HepG2 (cell line): ENCODE measurements at regions not wholly inside any gene's neighbourhood (a gene's known extent, or its start where the extent isn't known, plus 50 kb on each side); places are given as distances from the start of the nearest gene placed in this dataset.

Experiments
- ATAC-seq: fragments of 200-7000 bp; cut with Tn5 transposase; 3 replicates; pipeline ENCODE4 v1.9.1; 2020; ENCODE audit warnings: mild to moderate bottlenecking, moderate library complexity
- BruUV-seq: library from RNA; stranded (reverse); fragments of 400-500 nt; replicated peaks from 2 replicates; lab custom pipeline; 2021; lab: Mats Ljungman, UMichigan
- CTCF ChIA-PET: fragments of 300-600 bp; formaldehyde crosslinking; extraction: SDS; loops from one replicate; lab custom pipeline; 2021; ENCODE audit warnings: low total read pairs, inconsistent platforms, low intra/inter-chr PET ratio; lab: Yijun Ruan, JAX
- POLR2A ChIA-PET: fragments of 350-600 bp; sonication (Branson Sonifier 250); formaldehyde crosslinking; loops from one replicate; lab custom pipeline; 2020; ENCODE audit warnings: antibody characterized with exemption, inconsistent platforms; lab: Yijun Ruan, JAX
- DNase-seq: peaks from one replicate; pipeline ENCODE4 v3.0.0-alpha.2; 2015; ENCODE audit warnings: low spot score
- FAIRE-seq: peaks from 3 replicates; lab custom pipeline; 2011; peaks lifted over from hg19 to GRCh38; lab: Jason Lieb, UNC
- H2AFZ ChIP-seq: one replicate; pipeline ENCODE4 v1.6.1; 2011; ENCODE audit warnings: low read length, inconsistent platforms
- H3K27ac ChIP-seq: fragments of 300-600 bp; 3 replicates; pipeline ENCODE4 v1.8.0; 2011; ENCODE audit warnings: mixed run types, mild to moderate bottlenecking, mixed read lengths, low read length, inconsistent platforms; ENCODE audit not compliant: insufficient read depth; ENCODE audit errors: extremely low read length
- H3K27me3 ChIP-seq, 2 experiments: fragments of 200-600 bp in 1 of 2; 2 replicates in 1 of 2; 3 replicates in 1 of 2; pipeline versions ENCODE4 v1.6.0 to v1.8.0; 2011; ENCODE audit warnings: low read length in 2 of 2, mild to moderate bottlenecking in 2 of 2, moderate library complexity in 2 of 2, inconsistent platforms in 1 of 2; ENCODE audit not compliant: insufficient read depth in 2 of 2, control insufficient read depth in 1 of 2
- H3K36me3 ChIP-seq, 2 experiments: fragments of 200-600 bp in 1 of 2; replicated peaks in 1 of 2; 2 replicates in 1 of 2; 3 replicates in 1 of 2; pipeline versions ENCODE4 v1.5.1 to v1.8.0; 2011; ENCODE audit warnings: low read length in 2 of 2, inconsistent platforms in 1 of 2; ENCODE audit not compliant: insufficient read depth in 2 of 2, control insufficient read depth in 1 of 2
- H3K4me1 ChIP-seq: 2 replicates; pipeline ENCODE4 v1.5.1; 2012; ENCODE audit warnings: low read length, inconsistent platforms; ENCODE audit not compliant: insufficient read depth
- H3K4me2 ChIP-seq: 2 replicates; pipeline ENCODE4 v1.6.0; 2011; ENCODE audit warnings: low read depth, low read length, inconsistent platforms
- H3K4me3 ChIP-seq, 3 experiments: fragments of 200-600 bp in 1 of 3; sonication (generic), shearing (Covaris generic) in 1 of 3; replicated peaks in 1 of 3; 2 replicates each; pipeline ENCODE4 v1.5.1; 2011 to 2016; ENCODE audit warnings: low read length in 3 of 3, inconsistent platforms in 2 of 3, low read depth in 2 of 3, mild to moderate bottlenecking in 2 of 3, control low read depth in 1 of 3, mixed read lengths in 1 of 3; ENCODE audit not compliant: insufficient read depth in 1 of 3
- H3K79me2 ChIP-seq: one replicate; pipeline ENCODE4 v1.6.1; 2011; ENCODE audit warnings: low read length, inconsistent platforms; ENCODE audit not compliant: insufficient read depth
- H3K9ac ChIP-seq: 2 replicates; pipeline ENCODE4 v1.6.0; 2011; ENCODE audit warnings: mild to moderate bottlenecking, low read depth, low read length, inconsistent platforms; ENCODE audit not compliant: insufficient read depth
- H3K9me3 ChIP-seq: 2 replicates; pipeline ENCODE4 v1.5.1; 2012; ENCODE audit warnings: mild to moderate bottlenecking, low read length
- H4K20me1 ChIP-seq: 2 replicates; pipeline ENCODE4 v1.6.0; 2011; ENCODE audit warnings: inconsistent platforms, mild to moderate bottlenecking, low read length, moderate library complexity; ENCODE audit not compliant: insufficient read depth
- ATF1 ChIP-seq: IDR thresholded peaks from 2 replicates; pipeline ENCODE4 v1.6.1; 2016; ENCODE audit warnings: mild to moderate bottlenecking, control low read depth
- PAX8 ChIP-seq: sonication (generic); formaldehyde crosslinking; IDR thresholded peaks from 2 replicates; pipeline ENCODE4 v1.8.0; 2022; ENCODE audit warnings: mild to moderate bottlenecking, missing genetic modification reagents, borderline replicate concordance
- SIX1 ChIP-seq: sonication (generic); formaldehyde crosslinking; IDR thresholded peaks from 2 replicates; pipeline ENCODE4 v1.4.0; 2020; ENCODE audit warnings: missing genetic modification reagents, borderline replicate concordance
- SMARCC2 ChIP-seq: fragments of 450-650 bp; IDR thresholded peaks from 2 replicates; pipeline ENCODE4 v1.6.1; 2017; ENCODE audit warnings: antibody characterized with exemption, mild to moderate bottlenecking
- SMC3 ChIP-seq: IDR thresholded peaks from 2 replicates; pipeline ENCODE4 v1.6.1; 2011; ENCODE audit warnings: low read length, improper control_type of control experiment
- STAT6 ChIP-seq: sonication (generic); formaldehyde crosslinking; IDR thresholded peaks from 2 replicates; pipeline ENCODE4 v1.4.0; 2020; ENCODE audit warnings: missing genetic modification reagents, mild to moderate bottlenecking, borderline replicate concordance
- SUZ12 ChIP-seq: fragments of 150-350 bp; IDR thresholded peaks from 2 replicates; pipeline ENCODE4 v1.6.1; 2014; ENCODE audit warnings: low read depth, low read length
- ZFP36 ChIP-seq: fragments of 150-350 bp; IDR thresholded peaks from 2 replicates; pipeline ENCODE4 v1.6.1; 2018; ENCODE audit warnings: borderline replicate concordance, low read length, low read depth; ENCODE audit not compliant: partially characterized antibody
- ZFP90 ChIP-seq: sonication (generic); formaldehyde crosslinking; IDR thresholded peaks from 2 replicates; pipeline ENCODE4 v1.8.0; 2022; ENCODE audit warnings: missing genetic modification reagents, mild to moderate bottlenecking, inconsistent platforms, borderline replicate concordance
- ZSCAN25 ChIP-seq: sonication (generic); formaldehyde crosslinking; IDR thresholded peaks from 2 replicates; pipeline ENCODE4 v1.8.0; 2022; ENCODE audit warnings: mild to moderate bottlenecking, missing genetic modification reagents
- WGBS: methylation state at CpG from one replicate; pipeline ENCODE4 v1.1.6; 2017; ENCODE audit warnings: low lambda C conversion rate; 5-methylcytosine and 5-hydroxymethylcytosine counted together
- in situ Hi-C: cut with HindIII; loops from 2 replicates; pipeline ENCODE4 v1.10.0; 2017; ENCODE audit warnings: low pct_unique_long_range_greater_than_20kb; ENCODE audit not compliant: extremely low pct_ligation_motif_present
- intact Hi-C: fragments of 100-400 bp; cut with micrococcal nuclease; formaldehyde crosslinking; loops from one replicate; pipeline ENCODE4 v1.10.0; 2022; ENCODE audit not compliant: unreplicated experiment
- TF ChIP-seq, protein P1 (sequence below): sonication (generic); formaldehyde crosslinking; IDR thresholded peaks from 2 replicates; pipeline ENCODE4 v1.4.0; 2020; ENCODE audit warnings: missing genetic modification reagents, borderline replicate concordance
- TF ChIP-seq, protein P2 (sequence below): sonication (generic); formaldehyde crosslinking; IDR thresholded peaks from 2 replicates; pipeline ENCODE4 v1.4.0; 2020; ENCODE audit warnings: missing genetic modification reagents

DNA sequence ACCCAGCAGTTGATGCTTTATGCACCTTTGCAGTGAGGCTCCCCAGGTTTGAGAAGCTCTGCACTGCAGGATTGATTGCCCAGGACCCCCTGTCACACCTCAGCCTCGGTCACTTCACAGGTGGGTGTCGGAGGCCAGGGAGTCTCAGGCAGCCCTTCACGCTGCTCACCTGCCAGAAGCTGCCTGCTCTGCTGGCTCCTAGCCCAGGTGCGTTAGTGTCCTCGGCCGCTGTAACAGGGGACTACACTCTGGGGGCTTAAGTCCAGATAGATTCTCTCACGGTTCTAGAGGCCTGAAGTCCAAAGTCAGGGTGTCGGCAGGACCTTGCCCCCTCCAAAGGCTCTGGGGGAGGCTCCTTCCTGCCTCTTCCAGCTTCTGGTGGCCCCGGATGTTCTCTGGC, 79.9 kb downstream of the CPZ start:
- WGBS, result 0% methylated on average over 1 of the region's 9 CpGs
- no peaks in the 10 kb centered on the region for H4K20me1 ChIP-seq
- H3K27me3 ChIP-seq, result no peaks in the 10 kb centered on the region
- no peak for DNase-seq
- no peaks in the 10 kb centered on the region for H3K36me3 ChIP-seq
- CTCF ChIA-PET, result no interaction called here
- no peak for ATAC-seq
- POLR2A ChIA-PET, result no interaction called here
- H3K9ac ChIP-seq, result no peak overlapping the region
- no peaks in the 10 kb centered on the region for H3K4me1 ChIP-seq
- no peaks in the 10 kb centered on the region for H3K79me2 ChIP-seq
- in situ Hi-C loops, result no loop called here
- H3K9me3 ChIP-seq, result no peaks in the 10 kb centered on the region
- no peak overlapping the region for H3K27ac ChIP-seq
- H2AFZ ChIP-seq, result no peak overlapping the region
- intact Hi-C loops, result no loop called here
- no peak overlapping the region for H3K4me2 ChIP-seq
- no TSS peak for BruUV-seq
- FAIRE-seq, result no peak
- no peak overlapping the region for H3K4me3 ChIP-seq
- TF ChIP-seq, protein P1, sequence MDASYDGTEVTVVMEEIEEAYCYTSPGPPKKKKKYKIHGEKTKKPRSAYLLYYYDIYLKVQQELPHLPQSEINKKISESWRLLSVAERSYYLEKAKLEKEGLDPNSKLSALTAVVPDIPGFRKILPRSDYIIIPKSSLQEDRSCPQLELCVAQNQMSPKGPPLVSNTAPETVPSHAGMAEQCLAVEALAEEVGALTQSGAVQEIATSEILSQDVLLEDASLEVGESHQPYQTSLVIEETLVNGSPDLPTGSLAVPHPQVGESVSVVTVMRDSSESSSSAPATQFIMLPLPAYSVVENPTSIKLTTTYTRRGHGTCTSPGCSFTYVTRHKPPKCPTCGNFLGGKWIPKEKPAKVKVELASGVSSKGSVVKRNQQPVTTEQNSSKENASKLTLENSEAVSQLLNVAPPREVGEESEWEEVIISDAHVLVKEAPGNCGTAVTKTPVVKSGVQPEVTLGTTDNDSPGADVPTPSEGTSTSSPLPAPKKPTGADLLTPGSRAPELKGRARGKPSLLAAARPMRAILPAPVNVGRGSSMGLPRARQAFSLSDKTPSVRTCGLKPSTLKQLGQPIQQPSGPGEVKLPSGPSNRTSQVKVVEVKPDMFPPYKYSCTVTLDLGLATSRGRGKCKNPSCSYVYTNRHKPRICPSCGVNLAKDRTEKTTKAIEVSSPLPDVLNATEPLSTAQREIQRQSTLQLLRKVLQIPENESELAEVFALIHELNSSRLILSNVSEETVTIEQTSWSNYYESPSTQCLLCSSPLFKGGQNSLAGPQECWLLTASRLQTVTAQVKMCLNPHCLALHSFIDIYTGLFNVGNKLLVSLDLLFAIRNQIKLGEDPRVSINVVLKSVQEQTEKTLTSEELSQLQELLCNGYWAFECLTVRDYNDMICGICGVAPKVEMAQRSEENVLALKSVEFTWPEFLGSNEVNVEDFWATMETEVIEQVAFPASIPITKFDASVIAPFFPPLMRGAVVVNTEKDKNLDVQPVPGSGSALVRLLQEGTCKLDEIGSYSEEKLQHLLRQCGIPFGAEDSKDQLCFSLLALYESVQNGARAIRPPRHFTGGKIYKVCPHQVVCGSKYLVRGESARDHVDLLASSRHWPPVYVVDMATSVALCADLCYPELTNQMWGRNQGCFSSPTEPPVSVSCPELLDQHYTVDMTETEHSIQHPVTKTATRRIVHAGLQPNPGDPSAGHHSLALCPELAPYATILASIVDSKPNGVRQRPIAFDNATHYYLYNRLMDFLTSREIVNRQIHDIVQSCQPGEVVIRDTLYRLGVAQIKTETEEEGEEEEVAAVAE (CRISPR knock-in tag), result no peak
- TF ChIP-seq SMC3 (no peak), SIX1 (CRISPR knock-in tag) (no peak), ZFP36 (no peak), ZSCAN25 (no peak), SMARCC2 (no peak), STAT6 (no peak), ZFP90 (CRISPR knock-in tag) (no peak), ATF1 (no peak), PAX8 (CRISPR knock-in tag) (no peak), SUZ12 (no peak)
- TF ChIP-seq, protein P2, sequence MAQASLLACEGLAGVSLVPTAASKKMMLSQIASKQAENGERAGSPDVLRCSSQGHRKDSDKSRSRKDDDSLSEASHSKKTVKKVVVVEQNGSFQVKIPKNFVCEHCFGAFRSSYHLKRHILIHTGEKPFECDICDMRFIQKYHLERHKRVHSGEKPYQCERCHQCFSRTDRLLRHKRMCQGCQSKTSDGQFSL (CRISPR knock-in tag), result no peak
